Hepatocyte (in vitro differentiated cells): ENCODE measurements at regions not wholly inside any gene's neighbourhood (a gene's known extent, or its start where the extent isn't known, plus 50 kb on each side); places are given as distances from the start of the nearest gene placed in this dataset.

Experiments used
- CTCF ChIP-seq: fragments of 200-600 bp; sonication (generic); IDR thresholded peaks from 2 replicates; pipeline ENCODE4 v1.5.1; 2016; ENCODE audit warnings: antibody characterized with exemption, mild to moderate bottlenecking; ENCODE audit not compliant: poor library complexity
- EZH2 ChIP-seq: fragments of 200-600 bp; sonication (generic); IDR thresholded peaks from 2 replicates; pipeline ENCODE4 v1.6.1; 2016; ENCODE audit warnings: antibody characterized with exemption, mild to moderate bottlenecking, borderline replicate concordance
- EZH2phosphoT487 ChIP-seq: fragments of 200-600 bp; sonication (generic); IDR thresholded peaks from one replicate; pipeline ENCODE4 v1.6.1; 2018; ENCODE audit warnings: antibody characterized with exemption, mild to moderate bottlenecking, low read depth, moderate library complexity; ENCODE audit not compliant: unreplicated experiment, severe bottlenecking

GRCh38 chr13:92974905-92975429 lies 251.6 kb upstream of the GPC6 start:
- no peak for TF ChIP-seq CTCF
- TF ChIP-seq EZH2phosphoT487: no peak
- no peak for TF ChIP-seq EZH2
